Lung (tissue), 11 donors: ENCODE measurements at regions not wholly inside any gene's neighbourhood (a gene's known extent, or its start where the extent isn't known, plus 50 kb on each side); places are given as distances from the start of the nearest gene placed in this dataset.

ENCODE experiments used
- ATAC-seq: fragments of 200-7000 bp; cut with Tn5 transposase; one replicate; pipeline ENCODE4 v1.9.1; 2020; ENCODE audit warnings: moderate number of reproducible peaks; ENCODE audit not compliant: insufficient read depth, low FRiP score
- DNase-seq, 3 donors: peaks; one replicate each; pipeline ENCODE4 v3.0.0-alpha.2; 2013 to 2017
- H3K27ac ChIP-seq, 2 donors: one replicate each; pipeline ENCODE4 v1.5.1; 2013; ENCODE audit warnings: mild to moderate bottlenecking in 2 of 2, moderate library complexity in 2 of 2, control low read depth in 1 of 2, inconsistent platforms in 1 of 2, low read depth in 1 of 2, low read length in 1 of 2
- H3K27me3 ChIP-seq, 3 donors: one replicate each; pipeline ENCODE4 v1.5.1; 2013; ENCODE audit warnings: low read length in 2 of 3; ENCODE audit not compliant: control insufficient read depth in 3 of 3, insufficient read depth in 3 of 3
- H3K36me3 ChIP-seq, 4 donors: one replicate each; pipeline ENCODE4 v1.5.1; 2013; ENCODE audit warnings: low read length in 4 of 4, mild to moderate bottlenecking in 1 of 4, moderate library complexity in 1 of 4; ENCODE audit not compliant: control insufficient read depth in 4 of 4, insufficient read depth in 4 of 4
- H3K4me1 ChIP-seq, 5 donors: one replicate each; pipeline ENCODE4 v1.5.1; 2013; ENCODE audit warnings: low read length in 5 of 5, mild to moderate bottlenecking in 2 of 5, moderate library complexity in 1 of 5; ENCODE audit not compliant: control insufficient read depth in 5 of 5, insufficient read depth in 5 of 5
- H3K4me3 ChIP-seq: one replicate; pipeline ENCODE4 v1.5.1; 2013; ENCODE audit warnings: mild to moderate bottlenecking, control low read depth, moderate library complexity
- H3K9ac ChIP-seq, 2 donors: one replicate each; pipeline ENCODE4 v1.5.1; 2013; ENCODE audit warnings: low read length in 2 of 2, control low read depth in 1 of 2; ENCODE audit not compliant: insufficient read depth in 1 of 2
- H3K9me3 ChIP-seq, 4 donors: one replicate each; pipeline ENCODE4 v1.5.1; 2013; ENCODE audit warnings: low read length in 3 of 4, mild to moderate bottlenecking in 1 of 4, moderate library complexity in 1 of 4; ENCODE audit not compliant: control insufficient read depth in 4 of 4, insufficient read depth in 3 of 4
- CTCF ChIP-seq: IDR thresholded peaks from 2 replicates; pipeline ENCODE4 v1.5.1; 2012; ENCODE audit warnings: mild to moderate bottlenecking; ENCODE audit errors: control extremely low read depth, extremely low read depth
- WGBS, 2 donors: extraction: QIAGEN DNeasy Blood & Tissue Kit; methylation state at CpG; one replicate each; pipeline ENCODE4 v1.1.7; 2013; 5-methylcytosine and 5-hydroxymethylcytosine counted together
- donor health status: control.
- donor health status: control.
- donor health status: Bipolar disorder and iron deficiency.
- donor health status: healthy.
- donor health status: DM: yes; HTN: yes; CAD: no.

- H3K9ac ChIP-seq: no peak overlapping the region
- DNase-seq: no peak
- H3K4me3 ChIP-seq: no peak overlapping the region
- WGBS, 2 donors: 88 to 91% methylated on average over 1 of the region's 1 CpG
- peaks cover 0 to 5% (median 0%) of the 10 kb centered on the region in 5 donors for H3K4me1 ChIP-seq
- H3K27ac ChIP-seq: no peak overlapping the region
- no peaks in the 10 kb centered on the region for H3K27me3 ChIP-seq
- no peaks in the 10 kb centered on the region for H3K9me3 ChIP-seq
- no peaks in the 10 kb centered on the region for H3K36me3 ChIP-seq
- no peak for ATAC-seq
- TF ChIP-seq CTCF: no peak
Measured at GRCh38 chr13:106047859-106048258, 487.6 kb downstream of the EFNB2 start.

- Histone ChIP-seq H3K4me3 (no peak overlapping the region), H3K4me1 (no peaks in the 10 kb centered on the region), H3K9ac (no peak overlapping the region), H3K27ac (no peak overlapping the region), H3K27me3 (no peaks in the 10 kb centered on the region), H3K9me3 (no peaks in the 10 kb centered on the region), H3K36me3 (no peaks in the 10 kb centered on the region)
- DNase-seq (no peak), ATAC-seq (no peak)
- no peak for TF ChIP-seq CTCF
- WGBS, 2 donors: 78% methylated on average over 1 of the region's 1 CpG
Measured at GRCh38 chr13:106042996-106043581, 492.4 kb downstream of the EFNB2 start.

- H3K36me3 ChIP-seq: no peaks in the 10 kb centered on the region
- ATAC-seq (no peak), DNase-seq (no peak)
- H3K4me3 ChIP-seq: no peak overlapping the region
- WGBS, 2 donors: 92 to 94% methylated on average over 3 of the region's 3 CpGs
- no peaks in the 10 kb centered on the region for H3K4me1 ChIP-seq
- peaks cover 0 to 6% (median 0%) of the 10 kb centered on the region in 4 donors for H3K9me3 ChIP-seq
- H3K9ac ChIP-seq: no peak overlapping the region
- H3K27me3 ChIP-seq: no peaks in the 10 kb centered on the region
- H3K27ac ChIP-seq: no peak overlapping the region
- TF ChIP-seq CTCF: no peak
Measured at GRCh38 chr13:106041445-106041844, 494.0 kb downstream of the EFNB2 start.

GRCh38 chr13:106038752-106039151, 496.7 kb downstream of the EFNB2 start:
- Histone ChIP-seq H3K4me3 (no peak overlapping the region), H3K36me3 (no peaks in the 10 kb centered on the region), H3K27ac (no peak overlapping the region), H3K9ac (no peak overlapping the region), H3K4me1 (peaks cover 0 to 2% (median 0%) of the 10 kb centered on the region in 5 donors), H3K27me3 (no peaks in the 10 kb centered on the region), H3K9me3 (peaks cover 0 to 6% (median 0%) of the 10 kb centered on the region in 4 donors)
- WGBS, 2 donors: 94 to 96% methylated on average over 2 of the region's 2 CpGs
- no peak for TF ChIP-seq CTCF
- DNase-seq (no peak), ATAC-seq (no peak)
